Stimulated activated CD8-positive, alpha-beta memory T cell treated with anti-CD3 and anti-CD28 coated beads, Interleukin-12 subunit alpha, Interleukin-12 subunit beta, amount 100 ng/mL, for 24 hours (primary cell): ENCODE measurements at regions not wholly inside any gene's neighbourhood (a gene's known extent, or its start where the extent isn't known, plus 50 kb on each side); places are given as distances from the start of the nearest gene placed in this dataset.

Experiments
- DNase-seq: peaks from one replicate; pipeline ENCODE4 v3.0.0-alpha.2; 2020; ENCODE audit errors: extremely low read depth

DNA sequence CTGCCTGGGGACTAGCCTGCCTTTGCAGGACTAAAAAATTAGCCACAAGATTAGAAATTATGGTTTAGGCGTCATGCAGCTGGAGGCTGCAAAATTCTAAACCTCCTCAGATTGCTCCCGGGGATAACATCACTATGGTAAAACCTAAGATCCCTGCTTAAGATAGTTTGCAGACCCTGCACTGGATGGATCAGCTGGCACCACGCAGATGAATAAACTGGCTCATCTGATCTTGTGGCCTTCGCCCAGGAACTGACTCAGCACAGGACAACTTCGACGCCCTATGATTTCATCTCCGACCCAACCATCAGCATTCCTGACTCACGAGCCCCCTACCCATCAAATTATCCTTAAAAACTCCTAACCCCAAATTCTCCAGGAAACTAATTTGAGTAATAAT lies 482.4 kb downstream of the SPRY1 start:
- no peak for DNase-seq

DNA sequence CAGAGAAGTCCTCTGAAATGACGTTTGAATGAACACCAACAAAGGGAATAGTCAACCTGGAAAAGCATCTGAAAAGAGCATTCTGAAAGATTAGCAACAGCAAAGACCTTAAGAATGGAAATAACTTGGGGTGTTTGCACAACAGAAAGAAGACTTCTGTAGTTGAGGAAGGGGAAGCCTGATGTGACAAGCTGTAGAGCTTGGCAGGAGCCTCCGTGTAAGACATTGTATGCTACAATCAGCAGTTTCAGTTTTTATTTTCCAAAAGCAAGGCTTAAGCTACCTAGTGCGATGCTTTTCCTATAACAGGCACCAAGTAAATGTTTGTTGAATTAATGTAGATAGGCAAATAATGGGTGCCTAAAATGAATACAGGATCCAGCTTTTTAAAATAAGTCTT lies 484.0 kb downstream of the SPRY1 start:
- no peak for DNase-seq

DNA sequence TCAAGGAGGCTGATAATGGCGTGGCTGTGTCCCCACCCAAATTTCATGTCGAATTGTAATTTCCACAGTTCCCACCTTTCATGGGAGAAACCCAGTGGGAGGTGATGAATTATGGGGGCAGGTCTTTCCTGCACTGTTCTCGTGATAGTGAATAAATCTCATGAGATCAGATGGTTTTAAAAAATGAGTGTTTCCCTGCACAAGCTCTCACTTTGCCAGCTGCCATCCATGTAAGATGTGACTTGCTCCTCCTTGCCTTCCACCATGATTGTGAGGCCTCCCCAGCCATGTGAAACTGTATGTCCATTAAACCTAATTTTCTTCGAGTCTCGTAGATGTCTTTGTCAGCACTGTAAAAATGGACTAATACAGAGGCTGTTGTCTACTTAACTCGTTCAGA lies 488.3 kb downstream of the SPRY1 start:
- DNase-seq: no peak

DNA sequence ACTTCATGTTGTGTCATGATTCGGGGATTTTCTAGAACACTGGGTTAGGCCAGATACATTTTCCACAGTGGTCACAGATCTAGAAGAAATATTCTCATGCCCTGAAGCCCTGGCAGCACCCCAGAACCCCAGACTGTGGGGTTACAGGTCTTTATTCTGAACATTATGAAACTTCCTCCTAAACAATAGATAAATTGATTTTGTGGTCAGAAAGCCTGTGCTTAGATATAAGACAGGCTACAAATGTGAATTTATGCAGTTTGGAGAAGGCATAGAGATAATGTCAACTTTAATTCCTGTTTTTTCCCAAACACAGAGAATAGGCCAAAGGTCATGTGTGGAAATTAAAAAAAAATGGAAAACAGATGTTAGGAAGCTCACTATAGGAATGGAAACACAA lies 492.9 kb downstream of the SPRY1 start:
- no peak for DNase-seq

DNA sequence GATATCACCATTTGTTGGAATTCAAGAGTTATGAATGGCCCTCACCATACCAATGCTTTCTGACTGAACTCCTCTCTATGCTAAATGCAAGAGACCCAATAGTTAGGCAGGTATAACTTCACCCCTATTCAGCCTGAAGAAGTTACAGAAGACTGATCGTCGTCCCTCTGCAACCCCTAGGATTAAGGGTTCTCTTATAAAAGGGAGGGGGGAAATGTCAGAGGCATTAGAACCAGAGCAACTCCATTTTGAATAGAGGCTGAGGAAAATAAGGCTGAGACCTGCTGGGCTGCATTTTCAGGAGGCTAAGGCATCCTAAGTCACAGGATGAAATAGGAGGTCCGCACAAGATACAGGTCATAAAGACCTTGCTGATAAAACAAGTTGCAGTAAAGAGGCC lies 494.3 kb downstream of the SPRY1 start:
- no peak for DNase-seq

DNA sequence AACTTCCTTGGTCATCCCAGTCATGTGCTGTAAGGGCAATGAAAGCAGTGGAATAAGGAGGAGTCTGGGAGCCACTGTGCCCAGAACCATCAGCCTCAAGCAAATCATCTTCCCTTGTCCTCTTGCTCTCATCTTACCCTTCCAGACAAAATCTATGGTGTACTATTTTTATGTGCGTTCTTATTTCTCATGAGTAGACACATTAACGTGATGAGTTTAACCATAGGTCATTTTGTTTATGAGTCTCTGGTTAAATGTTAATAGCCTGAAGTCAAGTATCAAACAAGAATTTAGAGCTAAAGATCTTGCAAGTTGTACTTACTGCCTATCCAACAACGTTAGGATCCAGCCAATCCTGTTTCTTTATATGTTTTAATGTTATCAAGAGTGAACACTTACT lies 495.3 kb downstream of the SPRY1 start:
- no peak for DNase-seq

DNA sequence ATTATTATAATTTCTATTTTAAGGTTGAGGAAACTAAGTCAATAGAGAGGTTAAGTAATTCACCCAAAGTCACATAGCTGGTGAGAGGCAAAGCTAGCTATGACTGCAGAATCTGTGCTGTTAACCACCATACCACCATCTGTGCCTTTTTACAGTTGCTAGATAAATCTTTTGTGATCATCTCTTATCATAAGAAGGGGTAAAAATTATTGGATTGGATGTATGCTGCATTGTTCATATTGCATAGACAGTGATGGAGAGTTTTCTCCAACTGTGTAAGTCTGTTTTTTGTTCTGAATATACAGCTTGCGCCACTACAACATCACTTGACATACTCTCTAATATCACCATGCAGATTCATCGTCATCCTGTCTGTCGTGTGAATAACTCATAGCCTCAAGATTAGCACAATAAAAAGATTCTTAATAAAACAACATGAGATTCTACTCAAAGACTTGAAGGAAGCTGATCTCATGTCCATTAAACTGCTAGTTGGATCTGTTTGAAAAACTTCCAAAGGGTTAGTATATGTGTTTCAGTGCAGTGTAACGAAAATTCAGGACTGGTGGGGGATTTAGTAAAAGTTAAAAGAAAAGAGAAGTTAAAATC lies 495.9 kb downstream of the SPRY1 start:
- no peak for DNase-seq

DNA sequence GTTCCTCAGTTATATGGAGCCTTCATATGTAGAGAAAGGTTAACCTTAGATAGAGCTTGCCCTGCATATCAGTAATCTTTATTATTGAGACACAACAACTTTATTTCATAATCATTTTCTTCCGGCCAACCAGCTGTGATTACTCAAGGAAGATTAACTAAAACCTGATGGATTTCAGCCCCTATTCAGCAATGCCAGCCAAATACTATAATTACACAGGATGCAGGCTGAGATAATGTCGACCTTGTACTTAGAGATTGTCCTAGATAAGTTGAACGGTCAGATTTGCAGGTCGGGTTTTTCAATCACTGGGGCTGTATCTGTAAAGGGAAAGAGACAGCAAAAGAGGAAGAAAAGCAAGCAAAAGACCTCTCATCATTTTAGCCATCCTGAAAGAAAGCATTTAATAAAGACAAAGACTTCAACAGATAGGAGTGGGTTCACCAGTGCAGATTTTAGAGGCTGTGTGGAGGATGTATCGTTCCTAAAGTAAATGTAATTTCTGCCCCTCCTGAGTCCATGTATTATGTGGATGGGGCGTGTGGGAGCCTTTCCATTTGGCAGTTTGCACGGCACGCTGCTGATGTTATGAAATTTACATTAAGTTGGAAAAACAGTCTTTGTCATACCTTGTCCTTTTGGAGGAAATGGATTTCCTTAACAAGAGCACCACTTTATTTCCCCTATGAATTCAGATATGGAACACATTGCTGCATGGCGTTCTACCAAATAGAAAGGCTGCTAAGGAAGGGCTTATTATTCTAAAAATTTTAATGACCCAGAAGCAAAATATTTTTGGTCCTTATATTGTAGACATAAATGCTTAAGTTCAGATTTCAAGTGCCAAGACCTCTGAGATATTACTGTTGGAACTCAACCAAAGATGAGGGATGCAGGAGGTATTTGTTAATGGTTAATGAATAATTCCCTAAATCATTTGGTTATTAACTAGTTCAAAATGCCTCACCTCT lies 496.7 kb downstream of the SPRY1 start:
- no peak for DNase-seq

DNA sequence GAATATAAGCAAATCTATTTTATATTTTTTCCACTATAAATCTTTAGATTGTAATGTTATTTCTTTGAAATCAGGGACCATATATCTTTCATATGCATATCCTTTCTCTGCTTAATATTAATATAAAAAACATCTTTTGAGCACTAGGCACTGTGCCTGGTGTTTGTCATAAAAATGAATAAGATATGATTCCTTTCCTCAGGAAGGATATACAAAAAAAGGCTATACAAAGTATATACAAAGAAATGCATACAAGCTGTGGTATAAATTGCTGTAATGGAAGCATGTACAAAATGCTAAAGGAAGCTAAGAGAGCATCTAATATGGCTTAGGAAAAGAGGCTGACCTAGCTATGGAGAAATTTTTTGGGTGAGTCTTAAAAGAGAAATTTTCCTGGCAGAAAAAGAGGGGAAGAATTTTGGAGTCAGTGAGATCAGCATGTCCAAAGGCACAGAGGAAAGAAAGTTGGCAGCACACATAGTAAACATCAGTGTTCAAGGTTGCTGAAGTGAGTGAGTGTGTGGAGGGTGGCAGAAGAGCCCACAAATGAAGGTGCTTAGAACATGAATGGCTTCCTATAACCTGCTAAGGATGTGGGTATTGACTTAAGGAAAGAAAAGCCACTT lies 500.0 kb downstream of the SPRY1 start:
- no peak for DNase-seq

DNA sequence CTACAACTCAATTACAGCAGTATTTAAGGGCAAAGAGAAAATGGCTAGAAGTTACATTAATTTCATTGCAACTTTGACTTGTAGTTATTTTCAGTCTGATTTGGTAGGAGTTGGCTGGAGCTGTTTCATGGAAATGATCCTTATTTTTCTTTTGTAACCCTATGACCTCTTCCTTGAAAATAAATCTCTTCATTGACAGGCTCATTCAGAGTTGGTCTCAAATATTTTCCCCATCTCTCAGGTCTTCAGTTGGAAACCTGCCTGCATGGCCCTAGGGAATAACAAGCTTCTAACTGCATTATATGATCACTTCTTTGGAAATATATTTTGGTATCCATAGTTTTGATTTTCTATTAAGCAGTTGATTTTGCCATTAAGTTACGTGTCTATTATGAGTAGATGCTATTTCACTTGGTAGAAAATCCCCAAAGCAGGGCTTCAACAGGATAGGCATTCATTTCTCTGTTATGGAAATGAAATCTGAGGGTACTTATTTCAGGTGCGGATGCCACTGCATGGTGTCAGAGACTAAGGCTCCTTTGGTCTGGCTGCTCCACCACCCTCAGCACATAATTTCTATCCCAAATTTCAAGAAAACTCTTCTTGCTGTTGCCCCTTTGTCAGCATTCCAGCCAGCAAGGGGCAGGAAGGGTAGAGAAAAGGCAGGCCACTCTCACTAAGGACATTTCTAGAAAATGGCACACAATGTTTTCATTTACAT lies 502.5 kb downstream of the SPRY1 start:
- DNase-seq: no peak

DNA sequence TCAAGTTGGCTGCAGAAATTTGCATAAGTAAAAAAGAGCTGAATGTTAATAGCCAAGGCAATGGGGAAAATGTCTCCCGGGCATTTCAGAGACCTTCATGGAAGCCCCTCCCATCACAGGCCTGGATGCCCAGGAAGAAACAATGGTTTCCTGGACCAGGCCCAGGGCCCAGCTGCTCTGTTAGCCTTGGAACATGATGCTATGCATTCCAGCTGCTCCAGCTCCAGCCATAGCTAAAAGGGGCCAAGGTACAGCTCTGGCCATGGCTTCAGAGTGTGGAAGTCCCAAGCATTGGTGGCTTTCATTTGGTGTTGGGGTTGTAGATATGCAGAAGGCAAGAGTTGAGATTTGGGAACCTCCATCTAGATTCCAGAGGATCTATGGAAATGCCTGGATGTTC lies 508.3 kb downstream of the SPRY1 start:
- no peak for DNase-seq

DNA sequence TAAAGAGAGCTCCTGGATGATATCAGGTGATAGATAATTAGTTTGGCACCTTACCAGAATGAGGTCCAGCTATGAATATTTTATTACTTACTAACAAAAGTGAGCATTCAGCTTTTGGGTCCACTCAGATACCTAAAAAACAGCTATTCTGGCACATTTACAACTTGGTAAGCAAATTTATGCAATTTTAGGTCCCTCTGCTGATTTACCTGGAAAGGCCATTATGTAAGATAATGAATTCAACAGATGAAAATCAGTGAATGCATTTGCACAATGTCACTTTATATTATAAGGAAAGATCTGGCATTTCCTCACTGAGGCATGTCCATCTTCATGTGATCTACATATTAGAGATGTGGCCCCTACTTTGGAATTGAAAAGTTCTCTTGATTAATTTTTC lies 517.0 kb downstream of the SPRY1 start:
- DNase-seq: no peak

DNA sequence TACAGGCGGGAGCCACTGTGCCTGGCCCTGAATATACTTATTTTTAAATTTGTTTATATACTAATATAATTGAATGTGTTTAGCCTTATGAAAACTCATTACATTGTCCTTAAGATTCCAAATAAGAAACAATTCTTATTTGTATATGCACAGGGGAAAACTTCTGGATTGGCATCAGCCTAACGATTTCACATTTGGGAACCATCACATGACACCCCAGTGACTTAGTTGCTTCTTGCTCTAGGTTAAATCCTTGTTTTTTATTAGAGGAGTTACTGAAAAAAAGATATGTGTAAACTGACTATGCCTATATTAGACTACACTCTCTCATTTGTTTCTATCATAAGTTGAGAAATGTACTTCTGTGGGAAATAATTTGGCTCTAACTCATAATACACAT lies 520.2 kb downstream of the SPRY1 start:
- DNase-seq: no peak

DNA sequence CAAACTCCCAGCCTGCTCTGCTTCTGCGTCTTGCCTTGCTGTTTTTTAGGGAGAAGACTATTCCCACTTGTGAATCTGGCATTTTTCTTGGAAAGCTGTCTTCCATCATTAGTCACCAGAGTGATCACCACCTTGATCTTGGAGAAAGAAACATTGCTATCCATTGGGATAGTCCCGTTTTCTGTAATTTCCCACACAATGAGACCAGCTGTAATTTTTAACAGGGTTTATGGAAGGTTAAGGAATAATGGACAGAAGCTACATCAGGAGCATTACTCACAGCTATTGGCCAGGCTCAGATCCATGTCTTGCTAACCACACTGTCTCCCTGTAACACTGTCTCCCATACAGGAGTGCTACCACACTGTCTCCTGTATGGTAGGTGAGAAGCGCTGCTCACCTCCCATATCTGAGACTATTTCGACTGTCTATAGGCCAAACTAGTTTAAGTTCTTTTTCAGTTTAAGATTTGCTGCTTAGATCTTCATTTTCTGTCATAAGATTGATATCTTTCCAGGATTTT lies 523.0 kb downstream of the SPRY1 start:
- DNase-seq: no peak

DNA sequence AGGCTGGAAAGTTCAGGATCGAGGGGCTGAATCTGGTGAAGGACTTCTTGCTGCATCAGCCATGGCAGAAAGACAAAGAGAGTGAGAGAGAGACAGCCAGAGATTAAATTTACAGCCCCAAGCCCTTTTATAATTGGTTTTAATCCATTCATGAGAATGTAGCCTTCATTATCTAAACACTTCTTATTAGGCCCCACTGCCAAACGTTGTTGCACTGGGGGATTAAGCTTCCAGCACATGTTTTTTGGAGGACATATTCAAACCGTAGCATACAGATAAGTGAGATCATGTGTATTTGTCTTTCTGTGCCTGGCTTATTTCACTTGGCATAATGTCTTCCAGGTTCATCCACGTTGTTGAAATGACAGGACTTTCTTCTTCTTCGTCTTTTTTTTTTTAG lies 524.7 kb downstream of the SPRY1 start:
- DNase-seq: no peak

DNA sequence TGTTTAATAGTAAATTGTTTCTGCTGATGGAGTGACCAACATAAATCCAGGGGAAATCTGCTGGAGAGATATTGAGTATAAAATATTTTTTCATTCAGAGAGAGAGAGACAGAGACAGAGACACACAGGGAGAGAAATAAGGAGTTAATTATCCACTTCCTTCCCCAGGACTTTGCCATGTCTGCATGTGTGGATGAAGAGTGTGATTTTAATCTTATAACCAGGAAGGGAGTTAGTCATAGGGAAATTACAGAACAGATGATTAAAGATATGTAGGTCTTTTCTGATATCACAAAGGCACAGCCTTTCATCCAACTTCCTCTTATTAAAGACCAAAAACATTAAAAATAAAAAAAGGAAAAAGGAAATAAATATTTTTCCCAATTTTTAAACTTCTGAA lies 526.3 kb downstream of the SPRY1 start:
- no peak for DNase-seq

DNA sequence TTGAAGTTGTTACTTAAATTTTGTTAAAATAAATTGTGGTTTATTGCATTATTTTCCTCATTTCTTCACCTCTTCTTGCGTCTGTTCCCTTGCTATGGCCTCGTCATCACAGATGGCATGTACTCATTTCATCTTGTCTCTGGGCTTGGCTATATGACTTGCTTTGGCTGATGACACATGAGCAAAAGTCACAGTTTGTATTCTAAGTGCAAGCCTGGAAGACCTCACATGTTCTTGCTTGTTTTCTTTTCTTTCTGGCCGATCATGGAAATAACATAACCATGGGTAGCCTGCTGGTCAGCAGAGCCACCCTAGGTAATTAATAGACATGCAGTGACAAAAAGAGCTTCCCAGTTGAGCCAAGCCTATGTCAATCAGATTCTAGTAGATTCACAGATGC lies 527.9 kb downstream of the SPRY1 start:
- no peak for DNase-seq

DNA sequence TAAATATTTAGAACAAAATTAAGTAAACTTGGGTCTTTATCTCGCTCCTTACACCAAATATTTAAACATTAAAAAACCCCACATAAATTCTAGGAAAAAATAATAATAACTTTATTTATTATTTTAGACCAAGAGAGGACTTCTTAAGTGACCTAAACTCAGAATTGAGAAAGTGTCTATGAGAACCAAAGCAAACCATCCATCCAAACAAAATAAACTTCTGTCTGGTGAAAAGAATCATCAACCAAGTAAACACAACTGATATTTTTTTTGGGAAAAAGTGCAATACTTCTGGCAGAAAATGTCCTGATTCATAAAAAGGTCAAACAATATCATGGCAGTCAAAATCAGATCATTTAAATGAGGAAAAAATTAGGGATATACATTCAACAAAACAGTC lies 533.0 kb downstream of the SPRY1 start:
- DNase-seq: no peak

DNA sequence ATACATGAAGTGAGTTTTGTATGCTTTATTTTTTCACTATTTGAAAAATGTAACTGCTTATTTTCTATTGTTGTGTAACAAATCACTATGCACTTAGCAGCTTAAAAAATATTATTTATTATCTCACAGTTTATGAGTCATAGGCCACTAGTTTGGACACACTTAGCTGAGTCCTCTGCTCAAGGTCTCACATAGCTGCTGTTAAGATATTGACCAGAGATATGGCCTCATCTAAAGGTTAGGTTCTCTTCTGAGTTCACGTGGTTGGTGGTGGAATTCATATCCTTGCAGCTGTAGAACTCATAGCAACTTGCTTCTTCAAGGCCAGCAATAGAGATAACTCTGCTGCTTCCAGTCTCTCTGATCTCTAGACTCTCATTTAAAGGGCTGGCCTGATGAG lies 534.4 kb downstream of the SPRY1 start:
- DNase-seq: no peak

DNA sequence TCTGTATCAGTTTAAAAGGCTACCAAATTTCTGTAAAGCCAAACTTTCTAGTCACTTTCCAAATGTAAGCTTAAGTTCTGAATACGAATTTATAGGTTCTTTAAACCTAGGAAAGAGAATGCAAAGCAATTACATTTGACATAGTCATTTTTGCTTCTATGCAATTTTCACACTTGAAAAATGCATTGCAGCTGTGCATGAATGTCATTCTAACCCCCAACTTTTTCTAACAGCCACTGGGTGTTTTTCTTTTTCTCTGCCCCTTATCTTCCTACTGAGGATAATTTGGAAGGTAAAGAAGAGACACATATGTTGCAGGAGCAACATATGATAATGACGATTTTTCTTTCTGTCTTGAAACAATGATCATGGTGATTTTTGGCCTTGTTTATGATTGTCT lies 537.5 kb downstream of the SPRY1 start:
- DNase-seq: no peak

DNA sequence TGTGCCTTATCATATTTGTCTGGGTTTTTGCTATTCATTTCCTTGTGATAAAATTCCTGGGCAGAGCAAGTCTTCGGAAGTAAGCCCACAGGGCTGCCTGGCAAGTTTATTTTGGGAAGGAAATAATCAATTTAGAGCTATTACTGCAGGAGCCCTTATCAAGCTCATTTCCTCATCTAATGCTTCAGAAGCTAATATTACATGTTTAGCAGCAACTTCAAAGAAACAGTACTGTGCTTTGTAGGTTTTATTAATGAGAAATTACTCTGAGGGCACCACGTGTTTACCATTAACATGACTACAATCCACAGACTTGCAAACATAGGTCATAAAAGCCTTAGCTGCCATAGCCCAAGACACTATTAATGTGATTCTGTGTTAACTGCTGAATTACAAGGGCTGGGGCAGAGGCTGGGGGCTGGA lies 540.0 kb downstream of the SPRY1 start:
- DNase-seq: no peak

DNA sequence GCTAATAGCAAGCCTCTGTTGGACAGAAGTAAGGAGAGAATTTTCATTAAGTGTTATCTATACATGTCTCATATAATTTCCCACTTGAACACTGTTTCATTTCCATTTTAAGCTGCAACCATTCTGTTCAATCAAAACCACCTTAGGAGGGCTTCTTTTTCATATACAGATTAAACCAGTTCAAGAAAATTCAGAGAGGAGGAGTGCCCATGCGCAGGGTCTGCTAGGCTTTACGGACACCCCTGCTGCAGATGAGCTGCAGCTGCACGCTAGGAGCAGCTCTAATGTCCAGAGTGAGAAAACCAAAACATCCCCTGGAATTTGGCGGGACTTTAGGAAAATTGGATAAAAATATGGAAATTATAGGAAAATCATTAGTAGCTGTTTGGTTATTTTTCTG lies 541.0 kb downstream of the SPRY1 start:
- no peak for DNase-seq
